GM19328 (cell line): ENCODE measurements at regions not wholly inside any gene's neighbourhood (a gene's known extent, or its start where the extent isn't known, plus 50 kb on each side); places are given as distances from the start of the nearest gene placed in this dataset.
"Not testable (repeated sequence)": the region's sequence is repeated elsewhere in the genome, so short reads cannot be mapped to it uniquely, and the experiment has no call there.

ENCODE experiments used
- ATAC-seq: cut with Tn5 transposase; IDR thresholded peaks from one replicate; pipeline ENCODE4 v1.9.1; 2021; ENCODE audit warnings: mild to moderate bottlenecking, moderate library complexity; ENCODE audit not compliant: unreplicated experiment

- no peak for ATAC-seq
Measured at GRCh38 chr2:175872721-175873120, 129.3 kb downstream of the LNPK start.

- ATAC-seq: no peak
Measured at GRCh38 chr2:175872005-175872348, 130.1 kb downstream of the LNPK start.

GRCh38 chr2:175871331-175872004 lies 130.6 kb downstream of the LNPK start:
- no peak for ATAC-seq

GRCh38 chr2:175865716-175866115 lies 136.4 kb downstream of the LNPK start:
- ATAC-seq: no peak

GRCh38 chr2:175864137-175864850 lies 137.8 kb downstream of the LNPK start:
- no peak for ATAC-seq

GRCh38 chr2:175861958-175862357 lies 140.1 kb downstream of the LNPK start:
- no peak for ATAC-seq

GRCh38 chr2:175855794-175856453 lies 146.1 kb downstream of the LNPK start:
- no peak for ATAC-seq

- no peak for ATAC-seq
Measured at GRCh38 chr2:175855236-175855635, 146.8 kb downstream of the LNPK start.

GRCh38 chr2:175854665-175855064 lies 147.4 kb downstream of the LNPK start:
- ATAC-seq: no peak

- no peak for ATAC-seq
Measured at GRCh38 chr2:175854129-175854528, 147.9 kb downstream of the LNPK start.

- ATAC-seq: no peak
Measured at GRCh38 chr2:175853616-175853890, 148.5 kb downstream of the LNPK start.

GRCh38 chr2:175852879-175853615 lies 149.0 kb downstream of the LNPK start:
- no peak for ATAC-seq

- no peak for ATAC-seq
Measured at GRCh38 chr2:175847128-175847527, 154.9 kb downstream of the LNPK start.

GRCh38 chr2:175844169-175844568 lies 157.9 kb downstream of the LNPK start:
- no peak for ATAC-seq

- ATAC-seq: no peak
Measured at GRCh38 chr2:175843625-175844024, 158.4 kb downstream of the LNPK start.

- no peak for ATAC-seq
Measured at GRCh38 chr2:175842996-175843395, 159.1 kb downstream of the LNPK start.

GRCh38 chr2:175840765-175841164 lies 161.3 kb downstream of the LNPK start:
- not testable (repeated sequence) for ATAC-seq

GRCh38 chr2:175840256-175840655 lies 161.8 kb downstream of the LNPK start:
- ATAC-seq: no peak

GRCh38 chr2:175838979-175839378 lies 163.1 kb downstream of the LNPK start:
- no peak for ATAC-seq

GRCh38 chr2:175837046-175837445 lies 165.0 kb downstream of the LNPK start:
- no peak for ATAC-seq

- ATAC-seq: no peak
Measured at GRCh38 chr2:175836361-175836760, 165.7 kb downstream of the LNPK start.

- no peak for ATAC-seq
Measured at GRCh38 chr2:175834477-175834876, 167.6 kb downstream of the LNPK start.
